DND-41 (cell line): ENCODE measurements at regions not wholly inside any gene's neighbourhood (a gene's known extent, or its start where the extent isn't known, plus 50 kb on each side); places are given as distances from the start of the nearest gene placed in this dataset.

Experiments used
- ATAC-seq: fragments of 200-7000 bp; cut with Tn5 transposase; 3 replicates; pipeline ENCODE4 v1.9.1; 2021; ENCODE audit warnings: low read depth; ENCODE audit not compliant: insufficient read depth
- DNase-seq: peaks from one replicate; pipeline ENCODE4 v3.0.0-alpha.2; 2020
- H2AFZ ChIP-seq: 2 replicates; pipeline ENCODE4 v1.6.0; 2012; ENCODE audit warnings: low read depth, low read length
- H3K27ac ChIP-seq: 2 replicates; pipeline ENCODE4 v1.5.1; 2012; ENCODE audit warnings: low read length, inconsistent platforms
- H3K27me3 ChIP-seq: fragments of 200-600 bp; sonication (generic); 2 replicates; pipeline ENCODE4 v1.6.0; 2012; ENCODE audit warnings: low read length, mild to moderate bottlenecking, inconsistent platforms; ENCODE audit not compliant: insufficient read depth, poor library complexity
- H3K36me3 ChIP-seq: 2 replicates; pipeline ENCODE4 v1.5.1; 2012; ENCODE audit warnings: low read length, inconsistent platforms; ENCODE audit not compliant: insufficient read depth
- H3K4me1 ChIP-seq: 2 replicates; pipeline ENCODE4 v1.5.1; 2012; ENCODE audit warnings: mild to moderate bottlenecking, low read length; ENCODE audit not compliant: insufficient read depth
- H3K4me2 ChIP-seq: 2 replicates; pipeline ENCODE4 v1.6.0; 2012; ENCODE audit warnings: mild to moderate bottlenecking, moderate library complexity, low read length, inconsistent platforms; ENCODE audit not compliant: insufficient read depth
- H3K4me3 ChIP-seq, 2 experiments: fragments of 200-600 bp in 1 of 2; shearing (Covaris generic) in 1 of 2; 2 replicates each; pipeline ENCODE4 v1.5.1; 2012 to 2016; ENCODE audit warnings: inconsistent platforms in 2 of 2, low read length in 2 of 2, mild to moderate bottlenecking in 2 of 2, low read depth in 1 of 2, moderate library complexity in 1 of 2
- H3K79me2 ChIP-seq: 2 replicates; pipeline ENCODE4 v1.6.0; 2012; ENCODE audit warnings: low read length, inconsistent platforms; ENCODE audit not compliant: insufficient read depth
- H3K9ac ChIP-seq: 2 replicates; pipeline ENCODE4 v1.6.0; 2012; ENCODE audit warnings: low read depth, mild to moderate bottlenecking, inconsistent platforms, low read length, moderate library complexity
- H3K9me3 ChIP-seq: 2 replicates; pipeline ENCODE4 v1.5.1; 2012; ENCODE audit warnings: low read length, moderate library complexity, mild to moderate bottlenecking, inconsistent platforms; ENCODE audit not compliant: insufficient read depth, severe bottlenecking
- H4K20me1 ChIP-seq: 2 replicates; pipeline ENCODE4 v1.6.0; 2012; ENCODE audit warnings: low read length; ENCODE audit not compliant: insufficient read depth
- CTCF ChIP-seq: IDR thresholded peaks from 2 replicates; pipeline ENCODE4 v1.5.1; 2012; ENCODE audit warnings: borderline replicate concordance, low read length, moderate library complexity, mild to moderate bottlenecking; ENCODE audit not compliant: poor library complexity, severe bottlenecking; ENCODE audit errors: extremely low read depth
- EZH2 ChIP-seq: IDR thresholded peaks from 3 replicates; pipeline ENCODE4 v1.6.1; 2012; ENCODE audit warnings: borderline replicate concordance, low read depth, mild to moderate bottlenecking, moderate library complexity, low read length, inconsistent platforms; ENCODE audit not compliant: severe bottlenecking

GRCh38 chrX:39047174-39047573 is 245.9 kb downstream of the MID1IP1 start:
- DNase-seq (no peak), ATAC-seq (no peak)
- Histone ChIP-seq H3K79me2 (no peaks in the 10 kb centered on the region), H3K36me3 (no peaks in the 10 kb centered on the region), H4K20me1 (no peaks in the 10 kb centered on the region), H3K9ac (no peak overlapping the region), H2AFZ (no peak overlapping the region), H3K4me2 (no peak overlapping the region), H3K9me3 (no peaks in the 10 kb centered on the region), H3K27me3 (no peaks in the 10 kb centered on the region), H3K4me3 (no peak overlapping the region), H3K27ac (no peak overlapping the region), H3K4me1 (no peaks in the 10 kb centered on the region)
- TF ChIP-seq CTCF (no peak), EZH2 (no peak)

GRCh38 chrX:39049975-39050374 is 248.7 kb downstream of the MID1IP1 start:
- ATAC-seq (no peak), DNase-seq (no peak)
- H4K20me1 ChIP-seq: no peaks in the 10 kb centered on the region
- H3K79me2 ChIP-seq: no peaks in the 10 kb centered on the region
- H3K9ac ChIP-seq: no peak overlapping the region
- no peak overlapping the region for H3K27ac ChIP-seq
- no peaks in the 10 kb centered on the region for H3K9me3 ChIP-seq
- no peaks in the 10 kb centered on the region for H3K36me3 ChIP-seq
- no peaks in the 10 kb centered on the region for H3K4me1 ChIP-seq
- no peak overlapping the region for H2AFZ ChIP-seq
- no peak overlapping the region for H3K4me2 ChIP-seq
- no peak overlapping the region for H3K4me3 ChIP-seq
- no peaks in the 10 kb centered on the region for H3K27me3 ChIP-seq
- no peak for TF ChIP-seq EZH2
- TF ChIP-seq CTCF: no peak

DNA sequence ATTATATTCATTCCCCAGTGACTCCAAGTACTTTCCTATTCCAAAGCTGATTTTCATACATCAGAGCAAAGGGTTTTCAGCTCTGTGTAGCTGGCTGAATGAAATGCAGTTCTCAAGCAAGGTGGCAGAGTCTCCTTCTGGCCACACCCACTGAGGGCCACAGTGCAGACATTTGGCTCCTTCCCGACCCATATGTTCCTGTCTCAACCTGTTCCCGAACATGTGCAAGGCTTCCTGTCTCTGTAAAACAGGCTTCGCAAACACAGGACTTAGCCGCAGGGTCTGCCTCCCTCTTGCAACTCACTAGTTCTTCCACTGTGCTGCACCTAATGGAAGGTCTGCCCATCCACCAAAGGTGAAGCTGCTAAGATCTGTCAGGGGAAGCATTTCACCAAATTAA is 249.2 kb downstream of the MID1IP1 start:
- Histone ChIP-seq H4K20me1 (no peaks in the 10 kb centered on the region), H3K4me3 (no peak overlapping the region), H3K27me3 (no peaks in the 10 kb centered on the region), H3K9ac (no peak overlapping the region), H3K36me3 (no peaks in the 10 kb centered on the region), H3K27ac (no peak overlapping the region), H3K79me2 (no peaks in the 10 kb centered on the region), H3K9me3 (no peaks in the 10 kb centered on the region), H2AFZ (no peak overlapping the region), H3K4me1 (no peaks in the 10 kb centered on the region), H3K4me2 (no peak overlapping the region)
- DNase-seq (no peak), ATAC-seq (no peak)
- no peak for TF ChIP-seq EZH2
- no peak for TF ChIP-seq CTCF

DNA sequence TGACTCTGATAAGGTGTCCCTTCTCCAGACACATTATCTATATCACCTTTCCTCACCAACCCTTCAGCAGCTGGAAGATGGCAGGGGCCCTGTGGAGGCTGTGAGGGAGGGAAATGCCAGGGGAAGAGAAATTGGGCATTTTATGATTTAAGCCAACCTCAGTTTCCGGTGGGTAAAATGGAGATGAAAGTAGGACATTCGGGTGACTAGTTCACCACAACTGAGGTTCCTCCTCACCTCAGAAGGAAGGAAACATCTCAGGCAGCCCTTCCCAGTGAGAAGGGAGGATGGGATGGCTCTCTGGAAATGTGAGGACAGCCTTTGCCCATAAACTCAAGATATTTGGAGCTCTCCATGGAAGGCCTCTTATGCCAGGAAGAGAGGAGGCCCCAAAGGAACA is 251.5 kb downstream of the MID1IP1 start:
- Histone ChIP-seq H3K4me1 (no peaks in the 10 kb centered on the region), H3K36me3 (no peaks in the 10 kb centered on the region), H3K79me2 (no peaks in the 10 kb centered on the region), H3K9ac (no peak overlapping the region), H3K4me3 (no peak overlapping the region), H3K27ac (no peak overlapping the region), H3K4me2 (no peak overlapping the region), H3K9me3 (no peaks in the 10 kb centered on the region), H2AFZ (no peak overlapping the region), H3K27me3 (no peaks in the 10 kb centered on the region), H4K20me1 (no peaks in the 10 kb centered on the region)
- DNase-seq (no peak), ATAC-seq (no peak)
- TF ChIP-seq EZH2 (no peak), CTCF (no peak)
